GM19467 (cell line): ENCODE measurements at regions not wholly inside any gene's neighbourhood (a gene's known extent, or its start where the extent isn't known, plus 50 kb on each side); places are given as distances from the start of the nearest gene placed in this dataset.
A peak's percentile ranks its signal among the peaks of the same experiment; 100 is the strongest.
"Not testable (repeated sequence)": the region's sequence is repeated elsewhere in the genome, so short reads cannot be mapped to it uniquely, and the experiment has no call there.

ENCODE experiments used
- ATAC-seq: cut with Tn5 transposase; IDR thresholded peaks from one replicate; pipeline ENCODE4 v1.9.1; 2021; ENCODE audit warnings: mild to moderate bottlenecking, moderate library complexity; ENCODE audit not compliant: unreplicated experiment

DNA sequence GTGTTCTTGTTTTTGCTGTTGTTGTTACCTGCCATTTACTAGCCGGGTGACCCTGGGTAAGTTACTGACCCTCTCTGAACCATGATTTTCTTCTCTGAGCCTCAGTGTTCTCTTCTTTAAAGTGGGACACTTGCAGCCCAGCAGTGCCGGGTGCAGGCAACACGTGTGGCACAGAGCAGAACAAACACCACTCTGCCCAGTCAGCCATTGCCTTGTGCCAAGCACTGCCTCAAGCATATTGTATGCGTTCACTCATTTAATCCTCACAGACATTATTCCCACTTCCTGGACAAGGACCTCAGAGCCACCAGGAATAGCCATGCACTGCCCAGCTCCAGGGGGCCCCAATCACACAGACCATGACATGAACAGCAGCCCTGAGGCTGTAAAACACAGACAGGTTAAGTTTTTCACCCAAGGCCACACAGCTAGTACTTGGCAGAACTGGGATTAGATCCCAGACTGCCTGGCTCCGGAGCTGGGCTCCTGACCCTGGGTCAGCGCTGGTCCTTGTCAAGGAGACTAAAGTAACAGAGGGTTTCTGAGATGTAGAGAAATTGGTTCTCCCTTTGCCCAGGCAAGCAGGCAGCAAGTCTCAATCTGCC is 74.0 kb upstream of the PTPN1 start:
- no peak for ATAC-seq

DNA sequence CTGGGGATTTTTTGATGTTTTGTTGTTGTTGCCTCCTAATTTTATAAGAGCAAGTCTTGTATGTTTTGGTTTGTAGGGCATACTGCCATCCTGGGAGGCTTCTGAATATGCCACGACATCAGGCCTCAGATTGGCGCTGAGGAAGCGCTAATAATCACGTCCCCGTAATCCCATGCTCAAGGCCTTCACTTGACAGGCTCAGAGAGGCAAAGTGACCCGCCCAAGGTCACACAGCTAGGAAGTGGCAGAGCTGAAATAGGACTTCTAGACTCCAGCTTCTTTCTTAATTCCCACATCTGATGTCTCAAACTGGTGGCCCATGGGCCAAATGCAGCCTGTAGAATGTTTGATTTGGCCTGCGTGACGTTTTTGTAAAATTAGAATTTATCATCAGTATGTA is 73.5 kb upstream of the PTPN1 start:
- no peak for ATAC-seq

DNA sequence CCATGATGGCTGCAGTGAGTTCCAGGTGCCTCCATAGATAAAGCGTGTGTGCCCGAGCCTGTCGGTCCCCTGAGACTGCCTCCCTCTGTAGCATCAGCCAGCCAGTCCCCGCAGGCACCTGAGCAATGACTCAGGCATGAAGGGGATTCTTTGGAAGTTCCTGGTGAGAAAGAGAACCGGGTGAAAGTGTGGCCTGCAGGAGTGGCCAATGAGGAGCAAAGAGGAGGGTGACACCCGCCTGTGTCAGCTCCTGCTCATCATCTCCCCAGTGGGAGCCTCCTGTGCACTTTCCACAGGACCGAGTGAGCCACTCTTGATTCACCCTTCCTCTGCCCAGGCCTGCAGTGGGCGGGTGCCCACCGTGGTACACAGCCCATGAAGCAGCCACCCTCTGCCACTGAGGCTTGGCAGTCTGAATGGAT is 71.2 kb upstream of the PTPN1 start:
- ATAC-seq = no peak

DNA sequence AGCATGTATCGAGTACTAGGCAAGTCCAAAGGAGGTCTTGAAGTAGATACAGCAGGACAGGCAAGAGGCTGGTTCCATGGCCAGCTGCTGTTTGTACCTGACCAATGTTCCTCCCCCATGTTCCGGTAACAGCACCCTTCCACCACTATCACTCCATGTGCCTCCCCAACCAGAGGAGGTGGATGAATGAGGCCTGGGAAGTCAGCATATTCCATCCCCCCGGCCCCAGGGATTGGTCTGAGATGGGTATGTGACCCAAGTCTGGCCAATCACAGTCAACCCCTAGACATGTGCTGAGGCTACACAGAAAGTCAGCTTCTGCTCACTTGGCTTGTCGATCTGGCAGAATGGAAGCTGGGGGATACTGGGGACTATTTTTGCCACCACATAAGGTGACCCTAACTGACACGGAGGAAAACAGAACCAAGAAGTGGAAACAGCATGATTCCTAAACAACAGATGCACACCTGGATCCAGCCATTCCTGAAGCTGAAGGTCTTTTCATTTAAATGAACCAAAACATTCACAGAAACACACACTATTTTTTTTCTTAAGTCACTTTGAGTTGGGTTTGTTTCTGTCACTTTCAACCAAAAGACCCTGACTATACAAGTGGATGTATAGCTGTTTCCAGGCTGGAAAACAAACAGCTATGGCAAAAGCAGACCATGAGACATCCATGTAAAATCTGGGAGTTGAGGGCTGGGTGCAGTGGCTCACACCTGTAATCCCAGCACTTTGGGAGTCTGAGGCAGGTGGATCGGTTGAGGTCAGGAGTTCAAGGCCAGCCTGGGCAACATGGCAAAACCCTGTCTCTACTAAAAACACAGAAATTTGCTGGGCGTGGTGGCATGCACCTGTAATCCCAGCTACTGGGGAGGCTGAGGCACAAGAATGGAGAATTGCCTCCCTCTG is 70.4 kb upstream of the PTPN1 start:
- no peak for ATAC-seq

DNA sequence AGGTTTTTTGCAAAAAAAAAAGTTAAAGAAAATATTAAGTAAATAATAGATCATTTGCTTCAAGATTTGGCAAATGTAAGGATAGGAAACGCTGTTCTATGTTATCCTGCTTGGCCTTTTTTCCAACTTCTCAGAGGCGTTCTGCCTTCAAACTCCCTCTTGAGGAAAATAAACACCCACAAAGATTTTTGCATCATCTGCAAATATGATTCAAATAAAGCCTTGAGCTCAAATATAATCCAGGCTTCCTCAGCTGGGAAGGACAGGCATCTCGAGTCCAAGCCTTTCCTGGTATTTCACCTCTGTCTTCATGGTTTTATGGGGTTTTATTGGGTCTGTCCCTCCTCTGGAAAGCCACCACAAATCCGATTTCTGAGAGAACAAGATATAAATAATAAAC is 67.7 kb upstream of the PTPN1 start:
- ATAC-seq = no peak

DNA sequence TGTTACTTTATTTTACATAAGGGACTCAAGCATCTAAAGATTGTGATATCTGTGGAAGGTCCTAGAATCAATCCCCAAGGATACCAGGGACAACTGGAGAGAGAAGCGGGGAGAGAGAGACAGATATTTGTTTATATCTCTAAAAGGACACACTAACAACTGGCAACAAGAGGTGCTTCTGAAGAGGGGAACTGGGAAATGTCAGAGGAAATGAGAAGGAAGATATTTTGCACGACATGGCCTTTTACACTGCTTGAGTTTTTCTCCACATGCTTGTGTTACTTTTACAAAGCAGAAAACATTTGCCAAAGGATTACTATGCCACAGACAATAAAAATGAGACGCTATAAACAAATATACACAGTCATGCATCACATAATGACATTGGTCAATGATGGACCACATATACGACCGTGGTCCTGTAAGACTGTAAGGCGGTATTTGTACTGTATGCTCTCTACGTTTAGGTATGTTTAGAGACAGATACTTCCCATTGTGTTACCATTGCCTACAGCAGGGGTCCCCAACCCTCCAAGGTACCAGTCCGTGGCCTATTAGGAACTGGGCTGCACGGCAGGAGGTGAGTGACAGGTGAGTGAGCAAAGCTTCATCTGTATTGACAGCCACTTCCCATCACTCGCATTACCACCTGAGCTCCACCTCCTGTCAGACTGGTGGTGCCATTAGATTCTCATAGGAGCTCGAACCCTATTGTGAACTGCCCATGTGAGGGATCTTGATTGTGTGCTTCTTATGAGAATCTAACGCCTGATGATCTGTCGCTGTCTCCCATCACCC is 64.6 kb upstream of the PTPN1 start:
- ATAC-seq = no peak

DNA sequence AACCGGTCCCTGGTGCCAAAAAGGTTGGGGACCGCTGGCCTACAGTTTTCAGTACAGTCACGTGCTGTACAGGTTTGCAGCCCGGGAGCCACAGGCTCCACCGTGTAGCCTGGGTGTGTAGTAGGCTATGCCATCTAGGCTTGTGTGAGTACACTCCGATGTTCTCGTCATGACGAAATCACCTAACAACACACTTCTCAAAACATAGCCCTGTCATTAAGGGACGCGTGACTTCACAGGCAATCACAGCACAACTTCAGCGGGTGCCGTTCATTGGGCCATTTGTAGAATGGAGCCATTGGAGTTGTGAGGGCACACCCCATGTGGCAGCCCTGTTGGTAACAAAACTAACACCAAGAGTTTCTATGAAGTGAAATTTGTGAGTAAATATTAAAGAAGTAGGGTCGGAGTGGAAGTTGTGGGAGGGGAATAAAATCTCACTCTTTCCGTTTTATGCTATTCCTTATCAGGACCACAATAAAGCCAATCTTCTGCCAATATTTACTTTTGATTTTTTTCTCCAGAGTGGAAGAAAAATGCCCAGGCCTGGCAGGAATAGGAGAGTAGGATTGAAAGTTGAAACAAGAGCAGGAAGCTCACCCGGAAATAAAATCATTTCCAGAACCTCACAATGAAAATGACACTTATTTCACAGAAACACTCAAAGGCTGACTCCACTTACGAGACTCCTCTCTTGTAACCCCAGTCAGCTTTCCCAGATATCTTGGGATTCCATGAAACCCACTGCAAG is 63.7 kb upstream of the PTPN1 start:
- no peak for ATAC-seq

DNA sequence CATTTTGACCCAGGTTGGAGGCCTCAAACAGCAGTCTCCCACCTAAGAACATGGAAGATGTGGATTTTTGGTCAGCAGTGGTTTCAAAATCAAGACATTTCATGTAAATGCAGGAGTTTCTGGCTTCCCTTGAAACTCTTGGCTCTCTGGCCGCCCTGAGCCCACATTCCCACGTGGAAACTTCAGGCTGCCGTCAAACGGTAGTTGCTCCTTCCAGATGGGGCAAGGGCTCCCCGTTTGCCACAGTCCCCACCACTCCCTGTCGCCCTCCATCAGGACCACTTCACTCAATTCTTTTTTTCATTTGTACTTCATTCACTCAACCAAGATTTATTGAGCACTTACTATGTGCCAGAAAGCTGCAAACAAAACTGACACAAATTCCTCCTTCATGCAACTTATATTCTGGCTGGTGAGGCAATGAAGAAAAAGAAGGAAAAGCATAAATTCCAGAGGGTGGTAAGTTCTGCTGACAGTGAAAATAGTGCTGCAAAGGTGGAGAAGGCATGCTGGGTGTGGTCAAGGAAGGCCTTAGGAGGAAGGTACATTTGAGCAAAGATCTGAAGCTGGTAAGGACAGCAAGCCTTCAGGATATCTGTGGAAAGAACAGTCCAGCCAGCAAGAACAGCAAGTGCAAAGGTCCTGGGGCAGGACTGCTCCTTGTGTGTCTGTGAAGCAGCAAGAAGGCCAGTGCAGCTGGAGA is 62.9 kb upstream of the PTPN1 start:
- no peak for ATAC-seq

DNA sequence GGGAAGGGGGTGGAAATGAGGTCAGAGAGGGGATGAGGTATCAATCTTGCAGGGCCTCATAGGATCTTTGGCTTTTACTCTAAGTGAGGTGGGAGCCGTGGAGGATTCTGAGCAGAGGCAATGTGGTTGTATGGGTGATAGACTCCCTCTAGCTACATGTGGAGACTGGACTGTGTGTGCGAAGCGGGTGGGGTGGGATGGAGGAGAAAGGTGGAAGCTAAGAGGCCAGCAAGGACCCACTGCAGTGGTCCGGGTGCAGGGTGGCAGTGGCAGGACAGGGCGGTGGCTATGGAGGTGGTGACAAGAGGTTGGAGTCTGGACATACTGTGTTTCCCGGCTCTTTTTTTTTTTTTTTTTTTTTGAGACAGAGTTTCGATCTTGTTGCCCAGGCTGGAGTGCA is 62.4 kb upstream of the PTPN1 start:
- ATAC-seq = no peak

DNA sequence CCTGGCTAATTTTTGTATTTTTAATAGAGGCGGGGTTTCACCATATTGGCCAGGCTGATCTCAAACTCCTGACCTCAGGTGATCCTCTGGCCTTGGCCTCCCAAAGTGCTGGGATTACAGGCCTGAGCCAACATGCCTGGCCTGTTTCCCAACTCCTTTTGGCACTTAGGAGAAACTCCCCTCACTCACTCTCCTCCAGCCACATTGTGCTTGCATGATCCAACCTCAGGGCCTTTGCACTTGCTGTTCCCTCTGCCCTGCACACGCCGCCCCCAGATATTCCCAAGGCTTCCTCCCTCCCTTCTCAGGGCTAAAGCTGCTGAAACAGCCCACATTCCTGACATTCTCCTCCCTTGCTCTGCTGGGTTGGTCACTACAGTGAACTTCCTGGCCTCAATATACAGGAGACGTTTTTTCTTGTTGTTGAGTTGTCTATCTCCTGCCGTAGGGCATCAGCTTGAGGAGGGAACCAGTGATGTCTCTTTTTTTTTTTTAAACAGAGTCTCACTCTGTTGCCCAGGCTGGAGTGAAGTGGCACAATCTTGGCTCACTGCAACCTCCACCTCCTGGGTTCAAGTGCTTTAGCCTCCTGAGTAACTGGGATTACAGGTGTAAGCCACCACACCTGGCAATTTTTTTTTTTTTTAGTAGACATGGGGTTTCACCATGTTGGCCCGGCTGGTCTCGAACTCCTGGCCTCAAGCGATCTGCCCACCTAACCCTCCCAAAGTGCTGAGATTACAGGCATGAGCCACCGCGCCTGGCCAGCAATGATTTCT is 61.4 kb upstream of the PTPN1 start:
- ATAC-seq = not testable (repeated sequence)

DNA sequence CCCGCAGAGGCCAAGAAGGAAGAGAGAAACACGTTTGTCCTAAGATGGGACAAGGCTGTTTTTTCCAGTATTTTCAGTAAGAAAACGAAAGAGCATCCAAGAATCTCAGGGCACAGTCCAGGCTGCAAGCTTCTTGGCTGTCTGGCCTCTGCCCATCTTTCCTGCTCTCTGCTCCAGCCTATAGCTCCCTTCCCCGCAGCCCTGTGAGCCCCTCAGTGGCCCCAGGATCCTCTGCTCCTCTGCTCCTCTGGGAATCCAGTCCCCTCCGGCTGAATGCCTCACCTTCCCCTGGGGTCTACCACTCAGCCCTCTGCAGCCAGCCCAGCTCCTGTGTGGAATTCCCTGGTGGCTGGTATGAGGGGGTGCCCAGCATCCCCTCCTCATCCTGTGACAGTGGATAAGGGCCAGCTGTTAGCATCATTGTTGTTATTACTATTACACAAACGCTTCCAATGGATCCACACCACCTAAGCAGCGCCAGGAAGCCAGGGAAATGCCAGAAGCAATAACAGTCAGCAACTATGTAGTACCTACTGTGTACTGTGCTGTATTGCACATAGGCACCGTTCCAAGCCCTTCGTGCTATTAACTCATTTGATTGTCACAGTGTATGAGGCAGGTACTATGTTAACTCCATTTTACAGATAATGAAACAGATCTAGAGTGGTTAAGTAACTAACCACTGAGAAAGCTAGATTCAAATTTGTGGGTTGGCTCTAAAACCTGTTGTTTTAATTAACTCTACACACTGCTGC is 60.3 kb upstream of the PTPN1 start:
- peak; percentile 48 for ATAC-seq

DNA sequence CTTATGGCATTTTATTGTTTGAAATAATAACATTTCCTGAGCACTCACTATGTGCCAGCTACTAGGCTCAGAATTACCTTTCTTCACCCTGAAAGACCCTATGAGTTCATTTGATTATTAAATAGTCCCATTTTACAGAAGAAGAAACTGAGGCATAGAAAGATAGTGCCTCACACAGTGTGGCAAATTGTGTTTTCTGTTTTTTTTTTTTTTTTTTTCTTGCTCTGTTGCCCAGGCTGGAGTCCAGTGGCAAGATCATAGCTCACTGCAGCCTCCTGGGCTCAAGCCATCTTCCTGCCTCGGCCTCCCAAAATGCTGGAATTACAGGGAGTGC is 59.7 kb upstream of the PTPN1 start:
- no peak for ATAC-seq

DNA sequence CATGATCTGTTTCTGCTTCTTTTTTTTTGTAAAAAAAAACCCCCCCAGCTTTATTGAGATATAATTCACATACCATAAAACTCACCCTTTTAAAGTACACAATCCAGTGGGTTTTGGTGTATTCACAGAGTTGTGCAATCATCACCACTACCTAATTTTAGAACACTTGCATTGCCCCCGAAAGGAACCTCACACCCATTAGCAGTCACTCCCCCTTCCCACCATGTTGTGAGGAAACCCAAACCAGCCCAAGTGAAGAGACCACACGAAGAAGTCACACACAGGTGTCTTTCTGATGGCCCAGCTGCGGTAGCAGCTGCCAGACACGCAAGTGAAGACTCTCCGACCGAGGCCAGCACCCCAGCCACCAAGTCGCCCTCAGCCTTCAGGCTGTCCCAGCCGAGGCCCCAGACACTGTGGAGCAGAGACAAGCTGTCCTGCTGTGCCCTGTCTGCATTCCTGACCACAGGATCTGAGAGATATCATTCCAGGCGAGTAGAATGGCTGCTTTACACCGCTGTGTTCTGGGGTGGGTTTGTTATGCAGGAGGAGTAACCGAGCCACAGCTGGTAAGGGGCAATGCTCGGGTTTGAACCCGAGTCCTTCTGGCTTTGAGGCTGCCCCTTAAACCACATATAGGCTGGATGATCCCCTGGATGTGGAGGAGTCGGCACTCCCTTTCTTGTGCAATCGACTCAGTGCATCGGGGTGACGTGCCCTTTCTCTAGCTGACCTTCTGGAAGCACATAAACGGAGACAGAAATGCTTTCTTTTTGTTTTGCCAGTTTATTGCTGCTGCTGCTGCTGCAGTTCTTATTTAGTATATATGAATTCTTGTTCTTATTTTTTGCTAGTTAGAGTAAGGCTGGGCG is 59.1 kb upstream of the PTPN1 start:
- peak; percentile 84 for ATAC-seq

DNA sequence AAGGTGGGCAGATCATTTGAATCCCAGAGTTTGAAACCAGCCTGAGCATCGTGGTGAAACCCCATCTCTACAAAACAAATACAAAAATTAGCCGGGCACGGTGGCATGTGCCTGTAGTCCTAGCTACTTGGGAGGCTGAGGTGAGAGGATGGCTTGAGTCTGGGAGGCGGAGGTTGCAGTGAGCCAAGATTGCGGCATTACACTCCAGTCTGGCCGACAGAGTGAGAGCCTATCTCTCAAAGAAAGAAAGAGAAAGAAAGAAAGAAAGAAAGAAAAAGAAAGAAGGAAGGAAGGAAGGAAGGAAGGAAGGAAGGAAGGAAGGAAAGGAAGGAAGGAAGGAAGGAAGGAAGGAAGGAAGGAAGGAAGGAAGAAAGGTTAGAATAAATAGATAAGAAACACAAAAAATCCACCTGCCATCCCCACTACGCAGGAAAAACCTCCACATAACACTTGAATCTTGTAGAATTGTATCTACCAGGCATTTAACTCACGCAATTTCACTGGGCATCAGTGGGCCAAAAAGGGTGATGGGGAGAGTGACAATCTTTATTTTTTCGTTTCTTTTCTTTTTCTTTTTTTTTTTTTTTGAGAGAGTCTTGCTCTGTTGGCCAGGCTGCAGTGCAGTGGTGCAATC is 58.3 kb upstream of the PTPN1 start:
- not testable (repeated sequence) for ATAC-seq

DNA sequence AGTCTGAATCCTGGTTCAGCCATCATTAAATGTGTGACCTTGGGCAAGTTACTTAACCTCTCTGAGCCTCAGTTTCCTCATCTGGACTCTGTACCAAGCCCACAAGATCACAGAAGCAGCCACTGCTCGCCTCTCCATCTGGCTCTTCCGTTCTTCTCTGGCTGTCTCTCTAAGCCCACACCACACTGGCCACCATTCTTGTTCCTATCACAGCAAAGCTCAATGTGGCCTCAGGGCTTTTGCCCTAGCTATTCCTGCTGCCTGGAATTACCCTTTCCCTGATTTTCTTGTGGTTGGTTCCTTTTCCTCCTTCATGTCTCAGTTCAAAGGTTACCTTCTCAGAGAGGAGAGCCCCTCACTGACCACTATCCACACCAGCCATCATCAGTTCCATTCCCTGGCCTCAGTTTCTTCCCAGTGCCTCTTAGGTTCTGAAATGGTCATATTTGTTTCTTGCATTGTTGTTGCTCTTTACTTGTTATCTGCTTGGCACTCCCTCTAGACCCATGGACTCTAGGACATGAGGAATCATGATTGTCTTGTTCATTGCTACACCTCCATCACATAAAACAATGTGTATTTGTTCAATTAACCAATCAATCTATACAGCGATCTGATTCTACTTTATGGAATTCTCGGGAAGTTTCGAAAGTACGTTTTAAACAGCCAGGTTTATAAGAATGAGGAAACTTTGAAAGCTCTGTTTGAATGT is 56.5 kb upstream of the PTPN1 start:
- no peak for ATAC-seq

DNA sequence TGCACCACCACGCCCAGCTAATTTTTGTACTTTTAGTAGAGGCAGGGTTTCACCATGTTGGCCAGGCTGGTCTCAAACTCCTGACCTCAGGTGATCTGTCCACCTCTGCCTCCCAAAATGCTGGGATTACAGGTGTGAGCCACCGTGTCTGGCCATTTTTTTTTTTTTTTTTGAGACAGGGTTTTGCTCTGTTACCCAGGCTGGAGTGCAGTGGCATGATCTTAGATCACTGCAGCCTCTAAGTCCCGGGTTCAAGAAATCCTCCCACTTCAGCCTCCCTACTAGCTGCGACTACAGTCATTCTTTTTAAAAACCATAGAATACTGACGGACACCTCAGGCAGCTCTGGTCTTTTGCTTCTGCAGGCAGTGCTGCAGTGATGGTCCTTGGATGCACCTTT is 54.9 kb upstream of the PTPN1 start:
- not testable (repeated sequence) for ATAC-seq
